Sciatic nerve (tissue), 2 donors: ENCODE measurements at regions not wholly inside any gene's neighbourhood (a gene's known extent, or its start where the extent isn't known, plus 50 kb on each side); places are given as distances from the start of the nearest gene placed in this dataset.
"Not testable (repeated sequence)": the region's sequence is repeated elsewhere in the genome, so short reads cannot be mapped to it uniquely, and the experiment has no call there.

Experiments used
- ATAC-seq: fragments of 200-7000 bp; cut with Tn5 transposase; one replicate; pipeline ENCODE4 v1.9.1; 2020; ENCODE audit warnings: mild to moderate bottlenecking, moderate library complexity
- DNase-seq: peaks from one replicate; pipeline ENCODE4 v3.0.0-alpha.2; 2020; ENCODE audit warnings: low spot score
- intact Hi-C: fragments of 100-400 bp; cut with DNase I; formaldehyde crosslinking; loops from one replicate; pipeline ENCODE4 v1.14.2; 2022
- donor health status: DM: no; HTN: no; CAD: no.
- donor health status: DM: no; HTN: no; CAD: no.

- ATAC-seq (no peak), DNase-seq (no peak)
- intact Hi-C loops = no loop called here
Measured at GRCh38 chr14:44639781-44640385, 132.8 kb upstream of the FSCB start.

GRCh38 chr14:44634692-44635091, 127.6 kb upstream of the FSCB start:
- ATAC-seq (no peak), DNase-seq (no peak)

GRCh38 chr14:44626423-44626822, 119.3 kb upstream of the FSCB start:
- intact Hi-C loops = no loop called here
- no peak for DNase-seq
- ATAC-seq = no peak

More at GRCh38 chr14:44634692-44635091, 127.6 kb upstream of the FSCB start:
- intact Hi-C loops = no loop called here

GRCh38 chr14:44625098-44625497, 118.0 kb upstream of the FSCB start:
- ATAC-seq (no peak), DNase-seq (no peak)
- intact Hi-C loops = no loop called here

GRCh38 chr14:44620121-44621019, 113.3 kb upstream of the FSCB start:
- DNase-seq = no peak
- no peak for ATAC-seq
- intact Hi-C loops = no loop called here

GRCh38 chr14:44616204-44616603, 109.1 kb upstream of the FSCB start:
- intact Hi-C loops = no loop called here
- no peak for ATAC-seq
- DNase-seq = no peak

GRCh38 chr14:44613061-44613712, 106.1 kb upstream of the FSCB start:
- DNase-seq = no peak
- intact Hi-C loops = no loop called here
- ATAC-seq = no peak

GRCh38 chr14:44612002-44612401, 104.9 kb upstream of the FSCB start:
- ATAC-seq (no peak), DNase-seq (no peak)
- intact Hi-C loops = no loop called here

- no peak for DNase-seq
- ATAC-seq = peak; percentile 34
- intact Hi-C loops = no loop called here
Measured at GRCh38 chr14:44609876-44610510, 102.9 kb upstream of the FSCB start.

GRCh38 chr14:44609201-44609600, 102.1 kb upstream of the FSCB start:
- no peak for ATAC-seq
- intact Hi-C loops = no loop called here
- DNase-seq = no peak

GRCh38 chr14:44607701-44608100, 100.6 kb upstream of the FSCB start:
- no peak for DNase-seq
- intact Hi-C loops = no loop called here
- ATAC-seq = no peak

GRCh38 chr14:44606576-44606975, 99.5 kb upstream of the FSCB start:
- ATAC-seq = no peak
- intact Hi-C loops = no loop called here
- no peak for DNase-seq

- DNase-seq, ATAC-seq, intact Hi-C loops: not testable (repeated sequence)
Measured at GRCh38 chr14:44601266-44601665, 94.2 kb upstream of the FSCB start.

GRCh38 chr14:44589180-44589579, 82.1 kb upstream of the FSCB start:
- no peak for ATAC-seq
- intact Hi-C loops = loop anchor here (5.0 kb wide), 1 partner anchor 478 kb away; no protein-coding TSS in a partner anchor
- DNase-seq = no peak

- intact Hi-C loops = loop anchor here (5.0 kb wide), 1 partner anchor 480 kb away; no protein-coding TSS in a partner anchor
- DNase-seq (no peak), ATAC-seq (no peak)
Measured at GRCh38 chr14:44586910-44587309, 79.8 kb upstream of the FSCB start.

- intact Hi-C loops = no loop called here
- no peak for ATAC-seq
- no peak for DNase-seq
Measured at GRCh38 chr14:44576356-44576755, 69.3 kb upstream of the FSCB start.

GRCh38 chr14:44567997-44568396, 60.9 kb upstream of the FSCB start:
- intact Hi-C loops = no loop called here
- DNase-seq = peak; percentile 56
- no peak for ATAC-seq

GRCh38 chr14:44565968-44566367, 58.9 kb upstream of the FSCB start:
- intact Hi-C loops = no loop called here
- no peak for DNase-seq
- ATAC-seq = no peak

- DNase-seq (no peak), ATAC-seq (no peak)
- intact Hi-C loops = no loop called here
Measured at GRCh38 chr14:44564908-44565307, 57.8 kb upstream of the FSCB start.
